ENCODE measurements at regions not wholly inside any gene's neighbourhood (a gene's known extent, or its start where the extent isn't known, plus 50 kb on each side); places are given as distances from the start of the nearest gene placed in this dataset.

GRCh38 chr11:36931139-36931538 is 333.1 kb upstream of the RAG2 start:
- DNase-seq (ENCODE audit: low read depth, low spot score), result no peak

- no peak for DNase-seq (ENCODE audit: low read depth, low spot score)
Observed at GRCh38 chr11:36930256-36930655, 332.2 kb upstream of the RAG2 start.

- DNase-seq (ENCODE audit: low read depth, low spot score), result no peak
Observed at GRCh38 chr11:36929401-36929800, 331.4 kb upstream of the RAG2 start.

- DNase-seq (ENCODE audit: low read depth, low spot score), result no peak
Observed at GRCh38 chr11:36928621-36929020, 330.6 kb upstream of the RAG2 start.

GRCh38 chr11:36899800-36900199 is 301.8 kb upstream of the RAG2 start:
- no peak for DNase-seq (ENCODE audit: low read depth, low spot score)

- DNase-seq (ENCODE audit: low read depth, low spot score), result no peak
Observed at GRCh38 chr11:36890841-36891240, 292.8 kb upstream of the RAG2 start.

GRCh38 chr11:36890121-36890679 is 292.2 kb upstream of the RAG2 start:
- no peak for DNase-seq (ENCODE audit: low read depth, low spot score)

GRCh38 chr11:36885154-36885553 is 287.1 kb upstream of the RAG2 start:
- no peak for DNase-seq (ENCODE audit: low read depth, low spot score)

- DNase-seq (ENCODE audit: low read depth, low spot score), result no peak
Observed at GRCh38 chr11:36878737-36879136, 280.7 kb upstream of the RAG2 start.

GRCh38 chr11:36877149-36877548 is 279.1 kb upstream of the RAG2 start:
- no peak for DNase-seq (ENCODE audit: low read depth, low spot score)

GRCh38 chr11:36876266-36876665 is 278.2 kb upstream of the RAG2 start:
- no peak for DNase-seq (ENCODE audit: low read depth, low spot score)

- DNase-seq (ENCODE audit: low read depth, low spot score), result no peak
Observed at GRCh38 chr11:36874291-36874690, 276.3 kb upstream of the RAG2 start.

- DNase-seq (ENCODE audit: low read depth, low spot score), result no peak
Observed at GRCh38 chr11:36870361-36870760, 272.3 kb upstream of the RAG2 start.

GRCh38 chr11:36868380-36868779 is 270.3 kb upstream of the RAG2 start:
- no peak for DNase-seq (ENCODE audit: low read depth, low spot score)

- no peak for DNase-seq (ENCODE audit: low read depth, low spot score)
Observed at GRCh38 chr11:36865846-36866245, 267.8 kb upstream of the RAG2 start.

GRCh38 chr11:36854875-36855274 is 256.8 kb upstream of the RAG2 start:
- no peak for DNase-seq (ENCODE audit: low read depth, low spot score)

GRCh38 chr11:36848660-36849059 is 250.6 kb upstream of the RAG2 start:
- DNase-seq (ENCODE audit: low read depth, low spot score), result no peak

- no peak for DNase-seq (ENCODE audit: low read depth, low spot score)
Observed at GRCh38 chr11:36840378-36840777, 242.3 kb upstream of the RAG2 start.

GRCh38 chr11:36837831-36838437 is 239.9 kb upstream of the RAG2 start:
- no peak for DNase-seq (ENCODE audit: low read depth, low spot score)

- DNase-seq (ENCODE audit: low read depth, low spot score), result no peak
Observed at GRCh38 chr11:36825251-36825650, 227.2 kb upstream of the RAG2 start.

- DNase-seq (ENCODE audit: low read depth, low spot score), result no peak
Observed at GRCh38 chr11:36824349-36824748, 226.3 kb upstream of the RAG2 start.

- no peak for DNase-seq (ENCODE audit: low read depth, low spot score)
Observed at GRCh38 chr11:36822829-36823228, 224.8 kb upstream of the RAG2 start.

GRCh38 chr11:36818410-36818809 is 220.4 kb upstream of the RAG2 start:
- DNase-seq (ENCODE audit: low read depth, low spot score), result no peak
